ENCODE measurements at regions not wholly inside any gene's neighbourhood (a gene's known extent, or its start where the extent isn't known, plus 50 kb on each side); places are given as distances from the start of the nearest gene placed in this dataset.

DNA sequence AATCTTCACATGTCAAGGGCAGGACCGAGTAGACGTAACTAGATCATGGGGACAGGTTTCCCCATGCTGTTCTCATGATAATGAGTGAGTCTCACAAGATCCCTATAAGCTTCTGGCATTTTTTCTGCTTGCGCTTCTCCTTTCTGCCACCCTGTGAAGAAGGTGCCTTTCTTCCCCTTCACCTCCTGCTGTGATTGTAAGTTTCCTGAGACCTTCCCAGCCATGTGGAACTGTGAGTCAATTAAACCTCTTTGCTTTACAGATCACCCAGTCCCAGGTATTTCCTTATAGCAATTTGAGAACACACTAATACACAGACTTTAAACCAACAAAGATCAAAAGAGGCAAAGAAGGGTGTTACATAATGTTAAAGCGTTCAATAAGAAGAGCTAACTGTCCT is 156.6 kb upstream of the UBE2E2 start:
- ATAC-seq (no peak), DNase-seq (ENCODE audit: low read depth, low spot score) (no peak)
- H2AFZ ChIP-seq (ENCODE audit: low read depth, low read length, poor library complexity, severe bottlenecking) = no peak overlapping the region
- H3K27ac ChIP-seq (ENCODE audit: low read depth, low read length) = no peak overlapping the region
- H3K9ac ChIP-seq (ENCODE audit: low read length) = no peak overlapping the region
- ChIA-PET RAD21 (ENCODE audit: low non-redundant PET in 1 of 2, low total read pairs in 2 of 2, uncharacterized antibody in 2 of 2, unreplicated experiment in 2 of 2) (no interaction called here), CTCF (no interaction called here), POLR2A (no interaction called here)
- H3K4me1 ChIP-seq (ENCODE audit: control insufficient read depth in 1 of 2, insufficient read depth in 2 of 2, low read length in 2 of 2) = peaks cover 3 to 8% of the 10 kb centered on the region in 2 experiments; a peak in 3 of 4 replicates
- H3K36me3 ChIP-seq (ENCODE audit: control insufficient read depth in 1 of 2, insufficient read depth in 2 of 2, low read length in 2 of 2) = no peaks in the 10 kb centered on the region
- intact Hi-C loops (cut with micrococcal nuclease) = no loop called here
- BruUV-seq (replicated peaks) = no TSS peak
- no peaks in the 10 kb centered on the region for H3K9me3 ChIP-seq (ENCODE audit: control insufficient read depth in 1 of 2, insufficient read depth in 1 of 2, low read depth in 1 of 2, low read length in 2 of 2)
- no peak overlapping the region for H3K4me3 ChIP-seq (replicated peaks in 1 of 2; ENCODE audit: low read depth in 1 of 2, low read length in 2 of 2)
- TF ChIP-seq, protein P1, sequence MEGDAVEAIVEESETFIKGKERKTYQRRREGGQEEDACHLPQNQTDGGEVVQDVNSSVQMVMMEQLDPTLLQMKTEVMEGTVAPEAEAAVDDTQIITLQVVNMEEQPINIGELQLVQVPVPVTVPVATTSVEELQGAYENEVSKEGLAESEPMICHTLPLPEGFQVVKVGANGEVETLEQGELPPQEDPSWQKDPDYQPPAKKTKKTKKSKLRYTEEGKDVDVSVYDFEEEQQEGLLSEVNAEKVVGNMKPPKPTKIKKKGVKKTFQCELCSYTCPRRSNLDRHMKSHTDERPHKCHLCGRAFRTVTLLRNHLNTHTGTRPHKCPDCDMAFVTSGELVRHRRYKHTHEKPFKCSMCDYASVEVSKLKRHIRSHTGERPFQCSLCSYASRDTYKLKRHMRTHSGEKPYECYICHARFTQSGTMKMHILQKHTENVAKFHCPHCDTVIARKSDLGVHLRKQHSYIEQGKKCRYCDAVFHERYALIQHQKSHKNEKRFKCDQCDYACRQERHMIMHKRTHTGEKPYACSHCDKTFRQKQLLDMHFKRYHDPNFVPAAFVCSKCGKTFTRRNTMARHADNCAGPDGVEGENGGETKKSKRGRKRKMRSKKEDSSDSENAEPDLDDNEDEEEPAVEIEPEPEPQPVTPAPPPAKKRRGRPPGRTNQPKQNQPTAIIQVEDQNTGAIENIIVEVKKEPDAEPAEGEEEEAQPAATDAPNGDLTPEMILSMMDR (IDR thresholded peaks at IDR 0.05 in 2 of 3, conservative IDR thresholded peaks at IDR 0.05 in 1 of 3; ENCODE audit: borderline replicate concordance in 1 of 3, insufficient read depth in 1 of 3, low read depth in 2 of 3, low read length in 2 of 3) = no peak
- TF ChIP-seq, protein P2, sequence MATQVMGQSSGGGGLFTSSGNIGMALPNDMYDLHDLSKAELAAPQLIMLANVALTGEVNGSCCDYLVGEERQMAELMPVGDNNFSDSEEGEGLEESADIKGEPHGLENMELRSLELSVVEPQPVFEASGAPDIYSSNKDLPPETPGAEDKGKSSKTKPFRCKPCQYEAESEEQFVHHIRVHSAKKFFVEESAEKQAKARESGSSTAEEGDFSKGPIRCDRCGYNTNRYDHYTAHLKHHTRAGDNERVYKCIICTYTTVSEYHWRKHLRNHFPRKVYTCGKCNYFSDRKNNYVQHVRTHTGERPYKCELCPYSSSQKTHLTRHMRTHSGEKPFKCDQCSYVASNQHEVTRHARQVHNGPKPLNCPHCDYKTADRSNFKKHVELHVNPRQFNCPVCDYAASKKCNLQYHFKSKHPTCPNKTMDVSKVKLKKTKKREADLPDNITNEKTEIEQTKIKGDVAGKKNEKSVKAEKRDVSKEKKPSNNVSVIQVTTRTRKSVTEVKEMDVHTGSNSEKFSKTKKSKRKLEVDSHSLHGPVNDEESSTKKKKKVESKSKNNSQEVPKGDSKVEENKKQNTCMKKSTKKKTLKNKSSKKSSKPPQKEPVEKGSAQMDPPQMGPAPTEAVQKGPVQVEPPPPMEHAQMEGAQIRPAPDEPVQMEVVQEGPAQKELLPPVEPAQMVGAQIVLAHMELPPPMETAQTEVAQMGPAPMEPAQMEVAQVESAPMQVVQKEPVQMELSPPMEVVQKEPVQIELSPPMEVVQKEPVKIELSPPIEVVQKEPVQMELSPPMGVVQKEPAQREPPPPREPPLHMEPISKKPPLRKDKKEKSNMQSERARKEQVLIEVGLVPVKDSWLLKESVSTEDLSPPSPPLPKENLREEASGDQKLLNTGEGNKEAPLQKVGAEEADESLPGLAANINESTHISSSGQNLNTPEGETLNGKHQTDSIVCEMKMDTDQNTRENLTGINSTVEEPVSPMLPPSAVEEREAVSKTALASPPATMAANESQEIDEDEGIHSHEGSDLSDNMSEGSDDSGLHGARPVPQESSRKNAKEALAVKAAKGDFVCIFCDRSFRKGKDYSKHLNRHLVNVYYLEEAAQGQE (IDR thresholded peaks at IDR 0.05; ENCODE audit: low read depth) = no peak
- TF ChIP-seq ELF1 (IDR thresholded peaks at IDR 0.05; ENCODE audit: borderline replicate concordance, low read depth) (no peak), EZH2 (IDR thresholded peaks at IDR 0.05) (no peak), ZFX (IDR thresholded peaks at IDR 0.05) (no peak), CEBPB (IDR thresholded peaks at IDR 0.05; ENCODE audit: low read depth) (no peak), RAD21 (IDR thresholded peaks at IDR 0.05; ENCODE audit: low read depth) (no peak), SIN3A (IDR thresholded peaks at IDR 0.05; ENCODE audit: low read depth) (no peak), TCF7L2 (IDR thresholded peaks at IDR 0.05; ENCODE audit: borderline replicate concordance, extremely low read depth, insufficient read depth, insufficient read length) (no peak), JUND (IDR thresholded peaks at IDR 0.05) (no peak), YY1 (IDR thresholded peaks at IDR 0.05; ENCODE audit: extremely low read depth, insufficient replicate concordance, low read depth, low read length) (no peak), SRF (IDR thresholded peaks at IDR 0.05; ENCODE audit: low read depth) (no peak), POLR2A (IDR thresholded peaks at IDR 0.05; ENCODE audit: borderline replicate concordance, extremely low read depth, insufficient read depth, insufficient read length) (no peak), EZH2phosphoT487 (IDR thresholded peaks at IDR 0.05; ENCODE audit: borderline replicate concordance) (no peak)
- TF ChIP-seq, protein P3, sequence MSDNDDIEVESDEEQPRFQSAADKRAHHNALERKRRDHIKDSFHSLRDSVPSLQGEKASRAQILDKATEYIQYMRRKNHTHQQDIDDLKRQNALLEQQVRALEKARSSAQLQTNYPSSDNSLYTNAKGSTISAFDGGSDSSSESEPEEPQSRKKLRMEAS (IDR thresholded peaks at IDR 0.05) = no peak
- TF ChIP-seq, protein P4, sequence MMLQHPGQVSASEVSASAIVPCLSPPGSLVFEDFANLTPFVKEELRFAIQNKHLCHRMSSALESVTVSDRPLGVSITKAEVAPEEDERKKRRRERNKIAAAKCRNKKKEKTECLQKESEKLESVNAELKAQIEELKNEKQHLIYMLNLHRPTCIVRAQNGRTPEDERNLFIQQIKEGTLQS (IDR thresholded peaks at IDR 0.05) = no peak
- H3K4me2 ChIP-seq (ENCODE audit: low read length) = no peak overlapping the region
- no peaks in the 10 kb centered on the region for H3K9me2 ChIP-seq (ENCODE audit: insufficient read depth)
- H4K20me1 ChIP-seq (ENCODE audit: insufficient read depth) = no peaks in the 10 kb centered on the region
- no peaks in the 10 kb centered on the region for H3K79me2 ChIP-seq (ENCODE audit: insufficient read depth, low read length)
- no peaks in the 10 kb centered on the region for H3K27me3 ChIP-seq (ENCODE audit: insufficient read depth, low read length)
